Cardiac fibroblast (primary cell): ENCODE measurements at regions not wholly inside any gene's neighbourhood (a gene's known extent, or its start where the extent isn't known, plus 50 kb on each side); places are given as distances from the start of the nearest gene placed in this dataset.
A peak's percentile ranks its signal among the peaks of the same experiment; 100 is the strongest.

Experiments used
- DNase-seq, 2 donors: peaks; one replicate each; pipeline versions ENCODE4 v3.0.0 to v3.0.0-alpha.2; 2010; ENCODE audit warnings: low read depth in 2 of 2
- H3K4me3 ChIP-seq, 2 donors: replicated peaks in 1 of 2; 1 replicate in 1 of 2; 2 replicates in 1 of 2; pipeline ENCODE4 v1.5.1; 2011; ENCODE audit warnings: low read depth in 2 of 2, low read length in 2 of 2, mild to moderate bottlenecking in 2 of 2, moderate library complexity in 1 of 2
- TF ChIP-seq, protein P1 (sequence below): IDR thresholded peaks from one replicate; pipeline ENCODE4 v1.5.1; 2011; ENCODE audit warnings: low read depth, mild to moderate bottlenecking, low read length, inconsistent platforms

DNA sequence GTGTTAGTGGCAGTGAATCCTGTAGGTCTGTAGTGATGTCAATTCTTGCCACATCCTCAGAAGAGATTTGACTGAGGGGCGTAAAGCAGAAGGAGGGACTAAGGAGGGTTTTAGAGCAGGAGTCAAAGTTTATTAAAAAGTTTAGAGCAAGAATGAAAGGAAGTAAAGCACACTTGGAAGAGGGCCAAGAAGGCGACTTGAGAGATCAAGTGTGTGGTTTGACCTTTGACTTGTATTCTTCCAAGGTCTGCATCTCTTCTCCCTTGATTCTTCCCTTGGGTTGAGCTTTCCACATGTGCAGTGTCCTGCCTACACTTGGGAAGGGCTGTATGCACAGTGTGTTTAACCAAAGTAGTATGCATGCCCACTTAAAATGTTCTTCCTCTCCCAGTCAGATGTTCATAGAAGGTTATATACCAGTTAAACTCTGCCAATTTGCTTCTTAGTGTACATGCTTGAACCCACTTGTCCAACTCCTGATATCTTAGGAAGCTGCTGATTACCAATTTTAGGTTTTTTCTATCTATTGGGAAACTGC, 627.6 kb downstream of the MMUT start:
- H3K4me3 ChIP-seq: no peak overlapping the region
- TF ChIP-seq, protein P1, sequence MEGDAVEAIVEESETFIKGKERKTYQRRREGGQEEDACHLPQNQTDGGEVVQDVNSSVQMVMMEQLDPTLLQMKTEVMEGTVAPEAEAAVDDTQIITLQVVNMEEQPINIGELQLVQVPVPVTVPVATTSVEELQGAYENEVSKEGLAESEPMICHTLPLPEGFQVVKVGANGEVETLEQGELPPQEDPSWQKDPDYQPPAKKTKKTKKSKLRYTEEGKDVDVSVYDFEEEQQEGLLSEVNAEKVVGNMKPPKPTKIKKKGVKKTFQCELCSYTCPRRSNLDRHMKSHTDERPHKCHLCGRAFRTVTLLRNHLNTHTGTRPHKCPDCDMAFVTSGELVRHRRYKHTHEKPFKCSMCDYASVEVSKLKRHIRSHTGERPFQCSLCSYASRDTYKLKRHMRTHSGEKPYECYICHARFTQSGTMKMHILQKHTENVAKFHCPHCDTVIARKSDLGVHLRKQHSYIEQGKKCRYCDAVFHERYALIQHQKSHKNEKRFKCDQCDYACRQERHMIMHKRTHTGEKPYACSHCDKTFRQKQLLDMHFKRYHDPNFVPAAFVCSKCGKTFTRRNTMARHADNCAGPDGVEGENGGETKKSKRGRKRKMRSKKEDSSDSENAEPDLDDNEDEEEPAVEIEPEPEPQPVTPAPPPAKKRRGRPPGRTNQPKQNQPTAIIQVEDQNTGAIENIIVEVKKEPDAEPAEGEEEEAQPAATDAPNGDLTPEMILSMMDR: no peak
- peak; percentile 46 to 61 for DNase-seq

DNA sequence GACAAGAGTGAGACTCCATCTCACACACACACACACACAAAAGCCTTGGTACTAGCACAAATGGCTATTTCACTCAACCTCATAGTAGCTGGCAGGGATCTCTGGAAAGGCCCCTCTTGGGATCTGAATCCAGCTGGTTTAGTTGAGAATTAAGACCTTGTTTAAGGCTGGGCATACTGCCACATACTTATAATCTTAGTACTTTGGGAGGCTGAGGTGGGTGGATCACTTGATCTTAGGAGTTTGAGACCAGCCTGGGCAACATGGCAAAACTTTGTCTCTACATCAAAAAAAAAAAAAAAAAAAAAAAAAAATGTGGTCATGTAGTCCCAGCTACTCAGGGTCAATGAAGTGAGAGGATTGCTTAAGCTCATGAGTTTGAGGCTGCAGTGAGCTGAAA, 628.3 kb downstream of the MMUT start:
- peak; percentile 52 to 55 for DNase-seq

DNA sequence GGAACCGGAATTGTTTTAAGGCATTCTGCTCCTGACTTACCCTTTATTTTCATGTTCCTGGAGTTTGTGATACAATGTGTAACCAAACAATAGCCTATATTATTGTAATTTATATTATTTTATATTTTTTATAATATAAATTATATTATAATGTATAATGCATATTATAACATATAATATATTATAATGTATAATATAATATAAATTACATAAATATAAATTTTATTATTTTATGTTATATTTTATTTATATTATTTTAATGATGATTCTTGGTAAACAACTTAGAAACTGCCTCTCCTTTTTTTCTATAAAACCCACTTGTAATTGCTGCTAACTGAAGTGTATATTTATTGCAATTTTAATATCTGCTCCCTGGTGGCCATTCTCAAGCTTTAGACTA, 629.1 kb downstream of the MMUT start:
- TF ChIP-seq, protein P1: no peak
- no peak overlapping the region for H3K4me3 ChIP-seq
- no peak for DNase-seq

More for the DNA sequence above, 628.3 kb downstream of the MMUT start:
- TF ChIP-seq, protein P1: no peak
- no peak overlapping the region for H3K4me3 ChIP-seq

DNA sequence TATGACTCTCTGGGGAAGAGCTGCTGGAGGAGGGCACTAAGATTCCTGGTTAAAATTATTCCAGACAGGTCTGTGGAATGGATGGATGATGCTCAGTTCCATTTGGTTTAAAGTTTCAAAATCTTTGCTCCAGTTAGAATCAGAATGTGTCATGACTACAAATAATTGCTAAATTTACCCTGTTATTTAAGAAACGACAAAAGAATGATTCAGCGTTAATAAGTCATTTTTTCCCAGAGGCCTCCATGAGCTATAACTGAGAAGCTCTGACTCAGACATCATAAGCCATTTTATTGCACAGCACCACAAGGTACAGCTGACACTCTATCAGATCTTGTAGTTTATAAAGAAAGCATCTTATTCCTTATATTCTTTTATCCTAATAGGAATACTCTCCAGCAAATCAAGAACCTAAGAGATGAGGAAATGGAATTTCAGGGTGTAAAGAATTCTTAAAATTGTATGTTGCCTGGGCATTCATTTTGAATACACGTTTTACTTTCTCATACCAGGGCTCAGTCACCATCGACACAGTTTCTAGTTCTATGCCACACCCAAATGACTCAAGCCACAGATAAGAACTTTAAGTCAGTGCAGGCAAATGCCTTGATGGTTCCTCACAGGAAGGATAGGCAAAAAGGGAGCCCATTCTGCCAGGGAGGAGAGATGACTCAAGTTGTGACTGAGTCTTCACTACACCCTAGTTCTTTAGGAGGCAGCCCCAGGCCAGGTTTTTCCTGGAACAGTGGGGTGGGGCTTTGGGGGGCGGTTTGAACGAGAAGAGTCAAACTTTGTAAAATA, 636.0 kb downstream of the MMUT start:
- DNase-seq: peak; percentile 92 to 99
- H3K4me3 ChIP-seq: peak overlapping the region in 1 of 2 donors; percentile 16
- TF ChIP-seq, protein P1: no peak

DNA sequence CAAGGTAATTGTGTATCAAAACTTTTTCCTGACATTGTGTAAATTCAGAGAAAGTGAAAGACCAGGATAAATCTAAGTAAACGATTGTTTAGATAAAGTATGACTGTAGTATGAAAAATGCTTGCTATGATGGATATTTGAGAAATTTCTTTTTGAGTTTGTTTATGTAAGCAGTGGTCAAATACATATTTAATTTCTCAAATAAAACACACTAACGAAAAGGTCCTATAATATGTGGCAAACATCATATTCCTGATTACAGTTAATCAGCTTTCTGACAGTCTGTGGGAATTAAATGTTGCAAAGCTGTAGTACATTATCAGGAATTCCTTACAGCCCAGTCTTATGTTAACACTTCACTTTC, 636.9 kb downstream of the MMUT start:
- peak; percentile 58 to 69 for DNase-seq
- TF ChIP-seq, protein P1: no peak
- H3K4me3 ChIP-seq: peak overlapping the region in 1 of 2 donors; percentile 22

DNA sequence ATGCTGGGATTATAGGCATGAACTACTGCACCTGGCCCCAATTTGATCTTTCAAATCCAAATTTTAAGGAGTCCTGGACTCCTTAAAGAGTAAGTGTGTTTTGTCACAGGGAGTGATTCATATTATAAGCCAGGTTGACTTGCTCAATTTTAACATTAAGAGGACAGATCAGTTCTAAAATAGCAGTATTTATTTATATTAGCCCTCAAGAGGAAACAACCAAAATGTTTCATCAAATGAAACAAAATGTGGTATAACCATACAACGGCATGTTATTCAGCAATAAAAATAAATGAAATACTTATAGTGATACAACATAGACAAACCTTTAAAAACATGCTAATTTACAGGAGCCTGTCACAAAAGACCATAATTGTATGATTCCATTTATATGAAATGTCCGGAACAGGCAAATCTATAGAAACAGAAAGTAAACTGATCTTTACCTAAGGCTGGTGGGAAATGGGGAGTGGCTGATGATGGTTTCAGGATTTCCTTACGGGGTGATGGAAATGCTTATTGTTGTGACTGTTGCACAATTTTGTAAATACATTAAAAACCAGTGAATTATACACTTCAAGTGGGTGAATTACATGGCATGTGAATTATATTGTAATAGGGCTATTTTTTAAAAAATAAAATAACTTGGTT, 637.4 kb downstream of the MMUT start:
- H3K4me3 ChIP-seq: peak overlapping the region in 1 of 2 donors; percentile 22
- peak; percentile 49 to 79 for DNase-seq
- TF ChIP-seq, protein P1: no peak
